ENCODE measurements at regions not wholly inside any gene's neighbourhood (a gene's known extent, or its start where the extent isn't known, plus 50 kb on each side); places are given as distances from the start of the nearest gene placed in this dataset.

DNA sequence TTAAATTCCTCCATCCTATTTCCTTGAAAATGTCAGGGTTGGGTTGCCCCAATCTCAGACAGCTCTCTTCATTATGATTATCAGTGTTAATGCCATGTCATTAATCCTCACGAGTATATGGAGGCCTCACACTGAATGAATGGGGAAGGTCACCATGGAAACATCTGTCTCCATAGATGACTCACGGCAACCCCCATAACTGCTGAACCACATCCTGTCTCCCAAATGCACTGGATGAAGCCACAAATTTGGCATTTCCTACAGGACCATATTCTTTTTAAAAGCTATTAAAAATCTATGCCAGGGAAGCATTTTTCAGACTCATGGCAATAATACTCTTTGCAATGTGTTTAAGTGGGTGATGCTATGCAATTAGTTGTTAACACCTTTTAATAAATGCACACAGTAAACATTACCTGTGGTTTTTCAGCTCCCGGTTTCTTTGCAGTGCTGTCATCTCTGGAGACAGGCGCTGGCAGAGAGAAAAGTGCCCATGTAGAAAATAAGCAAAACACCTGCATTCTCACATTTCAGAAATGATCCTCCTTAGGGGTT lies 80.1 kb upstream of the PTPRK start:
- intact Hi-C loops (cut with micrococcal nuclease) = no loop called here
- peak; percentile 79 for DNase-seq (ENCODE audit: unreplicated experiment)

DNA sequence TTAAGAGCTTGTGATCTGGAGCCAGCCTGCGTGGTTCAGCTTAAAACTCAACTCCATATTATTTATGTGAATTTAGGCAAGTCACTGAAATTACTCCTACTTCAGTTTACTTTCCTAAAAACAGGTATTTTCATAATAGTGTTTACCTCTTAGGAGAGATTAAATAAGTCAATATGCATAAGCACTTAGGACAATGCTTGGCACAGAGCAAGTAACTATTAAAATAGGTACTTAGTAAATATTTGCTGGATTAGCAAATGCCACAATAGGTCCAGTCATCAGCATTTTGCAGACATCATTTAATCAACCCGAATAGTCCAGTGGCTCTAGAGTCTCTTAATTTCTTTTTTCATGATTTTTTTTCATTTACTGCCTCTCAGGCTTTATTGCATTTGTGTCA lies 78.6 kb upstream of the PTPRK start:
- ChIA-PET CTCF (interaction anchor here (0.6 to 0.7 kb wide), 2 partner anchors 11 to 26 kb away, joined by 3 to 4 read pairs; no protein-coding TSS in a partner anchor), POLR2A (interaction anchor here (0.6 to 1.6 kb wide), 3 partner anchors 9 to 60 kb away, joined by 3 to 4 read pairs (median 4); no protein-coding TSS in a partner anchor)
- intact Hi-C loops (cut with micrococcal nuclease) = no loop called here
- Mint-ChIP-seq H3K36me3 (ENCODE audit: insufficient read depth, unreplicated experiment) (no peaks in the 10 kb centered on the region), H3K4me1 (ENCODE audit: insufficient read depth, unreplicated experiment) (peaks cover 52% of the 10 kb centered on the region), H3K27me3 (ENCODE audit: insufficient read depth, unreplicated experiment) (no peaks in the 10 kb centered on the region), H3K27ac (ENCODE audit: low read depth, unreplicated experiment) (peak overlapping the region; percentile 30), H3K4me3 (ENCODE audit: unreplicated experiment) (no peak overlapping the region), H3K9me3 (ENCODE audit: unreplicated experiment) (peaks cover 10% of the 10 kb centered on the region)
- DNase-seq (ENCODE audit: unreplicated experiment) = no peak
- no TSS peak for BruUV-seq (replicated peaks)
- TF ChIP-seq, protein P1, sequence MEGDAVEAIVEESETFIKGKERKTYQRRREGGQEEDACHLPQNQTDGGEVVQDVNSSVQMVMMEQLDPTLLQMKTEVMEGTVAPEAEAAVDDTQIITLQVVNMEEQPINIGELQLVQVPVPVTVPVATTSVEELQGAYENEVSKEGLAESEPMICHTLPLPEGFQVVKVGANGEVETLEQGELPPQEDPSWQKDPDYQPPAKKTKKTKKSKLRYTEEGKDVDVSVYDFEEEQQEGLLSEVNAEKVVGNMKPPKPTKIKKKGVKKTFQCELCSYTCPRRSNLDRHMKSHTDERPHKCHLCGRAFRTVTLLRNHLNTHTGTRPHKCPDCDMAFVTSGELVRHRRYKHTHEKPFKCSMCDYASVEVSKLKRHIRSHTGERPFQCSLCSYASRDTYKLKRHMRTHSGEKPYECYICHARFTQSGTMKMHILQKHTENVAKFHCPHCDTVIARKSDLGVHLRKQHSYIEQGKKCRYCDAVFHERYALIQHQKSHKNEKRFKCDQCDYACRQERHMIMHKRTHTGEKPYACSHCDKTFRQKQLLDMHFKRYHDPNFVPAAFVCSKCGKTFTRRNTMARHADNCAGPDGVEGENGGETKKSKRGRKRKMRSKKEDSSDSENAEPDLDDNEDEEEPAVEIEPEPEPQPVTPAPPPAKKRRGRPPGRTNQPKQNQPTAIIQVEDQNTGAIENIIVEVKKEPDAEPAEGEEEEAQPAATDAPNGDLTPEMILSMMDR (IDR thresholded peaks at IDR 0.05; ENCODE audit: unreplicated experiment) = no peak

More for the DNA sequence above, 80.1 kb upstream of the PTPRK start:
- H3K4me3 Mint-ChIP-seq (ENCODE audit: unreplicated experiment) = no peak overlapping the region
- CTCF ChIA-PET = interaction anchor here (1.2 kb wide), 1 partner anchor 13 kb away, joined by 4 read pairs; no protein-coding TSS in a partner anchor
- peaks cover 48% of the 10 kb centered on the region for H3K4me1 Mint-ChIP-seq (ENCODE audit: insufficient read depth, unreplicated experiment)
- peak overlapping the region; percentile 44 for H3K27ac Mint-ChIP-seq (ENCODE audit: low read depth, unreplicated experiment)
- TF ChIP-seq, protein P1 (IDR thresholded peaks at IDR 0.05; ENCODE audit: unreplicated experiment) = no peak
- H3K36me3 Mint-ChIP-seq (ENCODE audit: insufficient read depth, unreplicated experiment) = no peaks in the 10 kb centered on the region
- POLR2A ChIA-PET = interaction anchor here (0.7 to 2.0 kb wide), 7 partner anchors 9 to 89 kb away, joined by 3 to 9 read pairs (median 4); partner anchors contain the start of gene PTPRK
- no TSS peak for BruUV-seq (replicated peaks)
- peaks cover 13% of the 10 kb centered on the region for H3K9me3 Mint-ChIP-seq (ENCODE audit: unreplicated experiment)
- H3K27me3 Mint-ChIP-seq (ENCODE audit: insufficient read depth, unreplicated experiment) = no peaks in the 10 kb centered on the region

DNA sequence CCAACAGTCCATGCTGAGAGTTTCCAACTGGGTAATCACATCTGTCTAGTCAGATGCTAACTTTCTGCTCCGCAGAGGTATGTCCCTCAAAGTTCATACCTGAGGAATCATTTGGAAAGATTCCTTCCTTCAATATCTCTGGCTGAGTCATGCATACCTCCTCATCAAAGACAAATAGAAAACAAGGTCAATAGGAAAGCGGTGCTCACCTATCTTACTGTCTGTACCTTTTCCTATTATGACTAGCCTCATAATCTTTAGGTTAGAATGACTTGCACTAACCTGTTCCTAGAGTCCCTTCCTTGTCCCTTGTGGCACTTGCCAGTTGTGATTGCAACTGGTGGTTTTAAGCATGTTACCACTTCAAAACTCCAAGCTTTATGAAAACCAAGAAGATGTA lies 78.2 kb upstream of the PTPRK start:
- Mint-ChIP-seq H3K4me3 (ENCODE audit: unreplicated experiment) (no peak overlapping the region), H3K9me3 (ENCODE audit: unreplicated experiment) (peaks cover 7% of the 10 kb centered on the region), H3K27me3 (ENCODE audit: insufficient read depth, unreplicated experiment) (no peaks in the 10 kb centered on the region), H3K4me1 (ENCODE audit: insufficient read depth, unreplicated experiment) (peaks cover 52% of the 10 kb centered on the region), H3K36me3 (ENCODE audit: insufficient read depth, unreplicated experiment) (no peaks in the 10 kb centered on the region), H3K27ac (ENCODE audit: low read depth, unreplicated experiment) (peak overlapping the region; percentile 30)
- ChIA-PET CTCF (interaction anchor here (0.6 to 1.2 kb wide), 4 partner anchors 9 to 76 kb away, joined by 3 to 4 read pairs (median 4); no protein-coding TSS in a partner anchor), POLR2A (interaction anchor here (0.6 to 3.7 kb wide), 6 partner anchors 7 to 134 kb away, joined by 3 to 35 read pairs (median 4); partner anchors contain the start of gene PTPRK)
- intact Hi-C loops (cut with micrococcal nuclease) = no loop called here
- TF ChIP-seq, protein P1 (IDR thresholded peaks at IDR 0.05; ENCODE audit: unreplicated experiment) = no peak
- DNase-seq (ENCODE audit: unreplicated experiment) = peak; percentile 23
- no TSS peak for BruUV-seq (replicated peaks)

DNA sequence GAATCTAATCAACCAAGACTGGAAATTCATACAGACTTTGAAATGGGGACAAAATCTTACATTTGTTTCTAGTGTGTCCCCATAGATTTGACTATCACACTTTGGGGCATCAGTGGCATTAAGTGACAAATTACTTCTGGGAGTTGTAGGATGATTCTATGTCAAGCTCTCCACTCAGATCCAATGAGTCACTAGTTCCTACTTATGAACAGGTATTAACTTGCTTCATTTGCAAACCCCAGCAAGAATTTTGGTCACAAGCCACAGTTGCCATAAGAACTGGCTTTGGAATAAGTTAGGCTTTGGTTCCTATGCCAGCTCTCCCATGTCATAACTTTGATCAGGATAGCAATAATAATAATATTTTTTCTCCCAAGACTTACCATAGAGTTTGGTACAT lies 77.6 kb upstream of the PTPRK start:
- Mint-ChIP-seq H3K9me3 (ENCODE audit: unreplicated experiment) (peaks cover 7% of the 10 kb centered on the region), H3K36me3 (ENCODE audit: insufficient read depth, unreplicated experiment) (no peaks in the 10 kb centered on the region), H3K27me3 (ENCODE audit: insufficient read depth, unreplicated experiment) (no peaks in the 10 kb centered on the region), H3K4me1 (ENCODE audit: insufficient read depth, unreplicated experiment) (peaks cover 52% of the 10 kb centered on the region), H3K4me3 (ENCODE audit: unreplicated experiment) (no peak overlapping the region), H3K27ac (ENCODE audit: low read depth, unreplicated experiment) (peak overlapping the region; percentile 7)
- TF ChIP-seq, protein P1 (IDR thresholded peaks at IDR 0.05; ENCODE audit: unreplicated experiment) = no peak
- no TSS peak for BruUV-seq (replicated peaks)
- ChIA-PET POLR2A (interaction anchor here (0.8 to 3.7 kb wide), 10 partner anchors 8 to 133 kb away, joined by 3 to 35 read pairs (median 4); partner anchors contain the start of gene PTPRK), CTCF (interaction anchor here (0.6 to 1.2 kb wide), 3 partner anchors 9 to 76 kb away, joined by 3 to 4 read pairs (median 3); no protein-coding TSS in a partner anchor)
- intact Hi-C loops (cut with micrococcal nuclease) = no loop called here
- peak; percentile 69 for DNase-seq (ENCODE audit: unreplicated experiment)

All from MCF 10A (cell line).